Urinary bladder (tissue), 3 donors: ENCODE measurements at regions not wholly inside any gene's neighbourhood (a gene's known extent, or its start where the extent isn't known, plus 50 kb on each side); places are given as distances from the start of the nearest gene placed in this dataset.
"Not testable (repeated sequence)": the region's sequence is repeated elsewhere in the genome, so short reads cannot be mapped to it uniquely, and the experiment has no call there.

ENCODE experiments used
- DNase-seq: peaks from one replicate; pipeline ENCODE4 v3.0.0-alpha.2; 2015; ENCODE audit errors: extremely low spot score
- H3K27ac ChIP-seq: one replicate; pipeline ENCODE4 v1.5.1; 2013; ENCODE audit warnings: low read depth, mild to moderate bottlenecking, moderate library complexity
- H3K36me3 ChIP-seq: one replicate; pipeline ENCODE4 v1.6.1; 2013; ENCODE audit warnings: mild to moderate bottlenecking, moderate library complexity; ENCODE audit not compliant: insufficient read depth
- H3K4me1 ChIP-seq: one replicate; pipeline ENCODE4 v1.6.1; 2013; ENCODE audit warnings: mild to moderate bottlenecking, moderate library complexity; ENCODE audit not compliant: insufficient read depth
- H3K4me3 ChIP-seq: one replicate; pipeline ENCODE4 v1.5.1; 2013; ENCODE audit warnings: low read depth, low read length
- WGBS: extraction: QIAGEN DNeasy Blood & Tissue Kit; methylation state at CpG from one replicate; pipeline ENCODE4 v1.1.7; 2013; 5-methylcytosine and 5-hydroxymethylcytosine counted together
- donor health status: healthy with polysubstance abuse.
- donor health status: healthy.

DNA sequence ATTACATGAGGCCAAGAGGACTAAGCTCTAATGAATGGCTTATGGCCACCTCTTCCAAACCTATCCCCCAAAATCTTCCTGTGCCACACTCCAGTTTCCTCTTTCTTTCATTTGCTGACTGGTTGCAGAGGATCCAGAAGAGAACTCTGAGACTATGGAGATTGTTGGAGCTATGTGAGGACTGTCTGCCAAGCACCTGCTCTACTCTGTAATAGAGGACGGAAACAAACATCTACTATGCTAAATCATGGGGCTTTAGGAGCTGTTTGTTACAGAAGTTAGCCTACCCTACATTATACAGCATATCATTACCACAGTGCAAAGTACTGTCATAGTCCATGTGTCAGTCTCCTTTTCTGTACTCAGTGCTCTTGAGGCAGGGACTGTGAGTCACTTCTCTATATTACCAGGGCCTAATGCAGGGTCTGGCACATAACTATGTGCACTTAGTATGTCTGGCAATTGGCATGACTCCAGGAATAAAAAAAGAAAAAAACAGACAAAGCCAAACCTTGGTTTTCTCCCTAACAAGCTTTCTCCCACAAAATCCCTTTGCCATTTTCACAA, 95.1 kb downstream of the RPAP3 start:
- Histone ChIP-seq H3K4me1 (no peaks in the 10 kb centered on the region), H3K27ac (no peak overlapping the region), H3K4me3 (no peak overlapping the region), H3K36me3 (no peaks in the 10 kb centered on the region)
- no peak for DNase-seq
- WGBS: 88% methylated on average over 1 of the region's 1 CpG

DNA sequence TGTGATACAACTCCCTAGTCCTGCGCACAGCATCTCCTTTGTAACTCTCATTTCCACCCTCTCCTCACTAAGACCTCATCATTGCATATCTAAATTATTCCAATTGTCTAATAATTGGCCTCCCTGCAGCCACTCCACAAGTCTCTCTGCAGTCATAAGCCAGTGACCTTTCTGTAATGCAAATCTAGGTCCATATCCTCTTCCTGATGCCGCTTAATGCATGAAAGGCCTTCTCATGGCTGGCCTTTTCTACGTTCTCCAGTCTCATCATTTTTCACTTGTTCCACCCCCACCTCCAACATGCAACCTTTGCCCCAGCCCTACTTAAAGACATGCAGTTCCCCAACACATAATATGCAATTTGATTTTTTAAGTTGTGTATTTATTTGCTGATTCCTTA, 96.0 kb downstream of the RPAP3 start:
- Histone ChIP-seq H3K27ac (no peak overlapping the region), H3K36me3 (no peaks in the 10 kb centered on the region), H3K4me1 (no peaks in the 10 kb centered on the region), H3K4me3 (no peak overlapping the region)
- no peak for DNase-seq
- 93% methylated on average over 3 of the region's 3 CpGs for WGBS

DNA sequence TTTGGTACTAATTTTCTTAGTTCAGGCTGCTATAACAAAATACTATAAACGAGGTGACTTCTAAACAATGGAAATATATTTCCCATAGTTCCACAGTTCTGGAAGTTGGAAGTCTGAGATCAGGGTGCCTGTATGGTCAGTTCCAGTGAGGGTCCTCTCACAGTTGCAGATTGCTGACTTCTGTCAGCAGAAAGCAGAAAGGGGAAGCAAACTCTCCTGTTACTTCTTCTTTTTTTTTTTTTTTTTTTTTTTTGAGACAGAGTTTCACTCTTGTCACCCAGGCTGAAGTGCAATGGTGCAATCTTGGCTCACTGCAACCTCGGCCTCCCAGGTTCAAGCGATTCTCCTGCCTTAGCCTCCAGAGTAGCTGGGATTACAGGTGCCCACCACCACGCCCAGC, 97.2 kb downstream of the RPAP3 start:
- WGBS: 86% methylated on average over 4 of the region's 4 CpGs
- not testable (repeated sequence) for H3K27ac ChIP-seq, H3K4me3 ChIP-seq, H3K4me1 ChIP-seq, DNase-seq, H3K36me3 ChIP-seq

DNA sequence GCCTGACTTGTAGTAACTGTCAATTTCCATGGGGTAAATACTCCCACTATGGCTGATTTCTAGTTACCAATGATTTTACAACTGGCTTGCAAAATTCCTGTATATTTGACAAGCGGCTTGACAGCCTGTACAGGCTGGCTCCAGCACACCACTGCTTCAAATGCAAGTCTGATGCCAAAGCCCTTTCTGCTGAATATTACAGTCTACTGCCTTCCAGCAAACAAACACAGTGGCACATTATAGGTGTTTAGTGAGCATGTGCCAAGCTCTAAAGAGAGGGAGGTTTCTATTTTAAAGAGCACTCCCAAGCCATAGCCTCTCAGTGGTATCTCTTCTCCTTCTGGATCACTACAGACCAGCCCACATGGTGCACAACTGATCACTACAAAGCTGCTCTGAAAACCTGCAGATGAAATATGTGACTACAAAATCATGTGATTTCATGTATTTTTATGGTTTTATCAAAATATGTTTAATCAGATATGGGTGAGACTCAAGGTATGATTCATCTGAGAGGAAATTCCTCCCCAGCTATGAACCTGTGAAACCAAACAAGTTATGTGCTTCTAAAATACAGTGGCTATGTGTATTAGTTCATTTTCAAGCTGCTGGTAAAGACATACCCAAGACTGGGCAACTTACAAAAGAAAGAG, 101.5 kb downstream of the RPAP3 start:
- WGBS: 96% methylated on average over 1 of the region's 1 CpG
- no peak overlapping the region for H3K27ac ChIP-seq
- no peak overlapping the region for H3K4me3 ChIP-seq
- no peaks in the 10 kb centered on the region for H3K4me1 ChIP-seq
- DNase-seq: no peak
- no peaks in the 10 kb centered on the region for H3K36me3 ChIP-seq

- H3K4me3 ChIP-seq: no peak overlapping the region
- H3K36me3 ChIP-seq: no peaks in the 10 kb centered on the region
- no peak for DNase-seq
- no peak overlapping the region for H3K27ac ChIP-seq
- WGBS: 84% methylated on average over 11 of the region's 11 CpGs
- H3K4me1 ChIP-seq: no peaks in the 10 kb centered on the region
These were observed 102.8 kb downstream of the RPAP3 start for GRCh38 chr12:47602949-47603558.

GRCh38 chr12:47602325-47602724, 103.5 kb downstream of the RPAP3 start:
- no peak overlapping the region for H3K27ac ChIP-seq

GRCh38 chr12:47601071-47601470, 104.8 kb downstream of the RPAP3 start:
- Histone ChIP-seq H3K4me3 (no peak overlapping the region), H3K4me1 (no peaks in the 10 kb centered on the region)

More at GRCh38 chr12:47602325-47602724, 103.5 kb downstream of the RPAP3 start:
- Histone ChIP-seq H3K36me3 (no peaks in the 10 kb centered on the region), H3K4me3 (no peak overlapping the region), H3K4me1 (no peaks in the 10 kb centered on the region)
- no peak for DNase-seq
- 56% methylated on average over 1 of the region's 1 CpG for WGBS

GRCh38 chr12:47591795-47592194, 114.0 kb downstream of the RPAP3 start:
- H3K27ac ChIP-seq: no peak overlapping the region
- H3K4me3 ChIP-seq: no peak overlapping the region
- DNase-seq: no peak
- no peaks in the 10 kb centered on the region for H3K4me1 ChIP-seq
- H3K36me3 ChIP-seq: no peaks in the 10 kb centered on the region
- 50% methylated on average over 4 of the region's 4 CpGs for WGBS

More at GRCh38 chr12:47601071-47601470, 104.8 kb downstream of the RPAP3 start:
- Histone ChIP-seq H3K27ac (no peak overlapping the region), H3K36me3 (no peaks in the 10 kb centered on the region)
- no peak for DNase-seq

DNA sequence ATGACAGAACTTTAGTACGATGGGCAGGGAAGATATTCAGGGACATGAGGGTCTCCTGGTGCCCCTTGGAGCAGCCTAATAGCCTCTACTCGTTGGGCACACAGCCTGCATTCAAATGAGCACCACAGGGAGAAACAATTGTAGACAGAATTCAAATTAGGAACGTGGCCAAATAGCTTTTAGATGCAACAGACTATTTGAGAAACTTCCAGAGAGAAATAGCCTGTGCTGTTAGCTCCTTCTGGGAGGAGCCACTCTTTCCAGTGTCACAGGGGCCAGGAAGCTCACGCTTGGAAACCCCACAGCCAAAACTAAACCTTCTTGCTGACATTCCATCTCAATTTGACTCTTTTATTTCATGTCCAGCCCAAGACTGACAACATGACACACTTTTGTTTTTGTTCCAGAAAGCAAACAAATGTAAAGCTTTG, 114.5 kb downstream of the RPAP3 start:
- no peak for DNase-seq
- H3K27ac ChIP-seq: no peak overlapping the region
- H3K4me1 ChIP-seq: no peaks in the 10 kb centered on the region
- 40% methylated on average over 4 of the region's 4 CpGs for WGBS
- no peak overlapping the region for H3K4me3 ChIP-seq
- no peaks in the 10 kb centered on the region for H3K36me3 ChIP-seq

DNA sequence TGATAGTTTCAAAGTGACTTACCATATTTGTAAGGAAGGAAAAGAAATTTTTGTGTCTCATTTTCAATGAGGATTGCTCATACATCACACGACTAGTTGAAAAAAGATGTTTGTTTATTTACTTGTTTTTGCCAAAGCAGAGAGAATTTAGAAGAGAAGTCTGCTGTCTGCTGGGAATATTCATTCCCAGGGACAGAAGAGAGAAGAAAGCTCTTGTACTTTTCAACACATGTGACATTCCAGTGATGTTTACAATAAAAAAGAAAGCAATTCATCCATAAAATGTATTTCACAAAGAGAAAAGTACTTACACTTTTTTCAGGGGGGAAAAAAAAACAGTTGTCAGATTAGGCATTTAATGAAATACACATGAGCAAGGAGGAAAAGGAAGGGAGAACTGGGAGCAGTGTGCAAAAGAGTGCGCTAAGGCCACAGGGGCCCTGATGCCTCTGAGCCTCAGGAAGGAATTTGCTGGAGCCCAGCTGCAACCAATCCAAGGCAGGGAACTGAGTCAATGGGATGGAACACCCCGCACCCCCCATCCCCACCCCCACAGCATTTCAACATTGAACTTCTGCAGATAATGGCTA, 115.0 kb downstream of the RPAP3 start:
- DNase-seq: no peak
- no peak overlapping the region for H3K27ac ChIP-seq
- H3K4me1 ChIP-seq: no peaks in the 10 kb centered on the region
- H3K4me3 ChIP-seq: no peak overlapping the region
- no peaks in the 10 kb centered on the region for H3K36me3 ChIP-seq
- 37% methylated on average over 3 of the region's 3 CpGs for WGBS

- no peaks in the 10 kb centered on the region for H3K4me1 ChIP-seq
- WGBS: 82% methylated on average over 4 of the region's 4 CpGs
- H3K27ac ChIP-seq: no peak overlapping the region
- no peak for DNase-seq
- H3K4me3 ChIP-seq: no peak overlapping the region
- H3K36me3 ChIP-seq: no peaks in the 10 kb centered on the region
These were observed 118.7 kb downstream of the RPAP3 start for GRCh38 chr12:47586952-47587669.

- Histone ChIP-seq H3K36me3 (no peaks in the 10 kb centered on the region), H3K4me3 (no peak overlapping the region), H3K27ac (no peak overlapping the region), H3K4me1 (no peaks in the 10 kb centered on the region)
- no peak for DNase-seq
- 58% methylated on average over 2 of the region's 2 CpGs for WGBS
These were observed 120.3 kb downstream of the RPAP3 start for GRCh38 chr12:47585507-47585906.

DNA sequence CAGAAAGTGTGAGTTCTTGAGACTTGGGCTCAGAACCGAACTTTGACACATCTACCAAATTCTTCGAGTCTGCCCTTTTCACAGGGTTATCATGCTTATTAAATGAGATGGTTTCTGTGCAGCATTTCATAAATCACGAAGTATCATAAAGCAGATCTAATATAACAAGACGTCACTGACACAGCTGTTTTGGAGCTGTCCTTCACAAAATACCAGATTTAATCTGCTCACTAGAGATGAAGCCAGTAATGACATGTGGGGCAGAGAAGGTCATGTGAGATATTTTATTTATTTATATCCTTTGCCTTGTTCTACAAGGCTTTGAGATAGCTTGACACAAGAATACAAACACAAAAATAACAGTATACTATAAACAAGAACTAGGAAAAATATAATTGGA, 127.0 kb downstream of the RPAP3 start:
- 86% methylated on average over 4 of the region's 4 CpGs for WGBS
- Histone ChIP-seq H3K36me3 (no peaks in the 10 kb centered on the region), H3K27ac (no peak overlapping the region), H3K4me1 (no peaks in the 10 kb centered on the region), H3K4me3 (no peak overlapping the region)
- no peak for DNase-seq
